ENCODE measurements at regions not wholly inside any gene's neighbourhood (a gene's known extent, or its start where the extent isn't known, plus 50 kb on each side); places are given as distances from the start of the nearest gene placed in this dataset.

DNA sequence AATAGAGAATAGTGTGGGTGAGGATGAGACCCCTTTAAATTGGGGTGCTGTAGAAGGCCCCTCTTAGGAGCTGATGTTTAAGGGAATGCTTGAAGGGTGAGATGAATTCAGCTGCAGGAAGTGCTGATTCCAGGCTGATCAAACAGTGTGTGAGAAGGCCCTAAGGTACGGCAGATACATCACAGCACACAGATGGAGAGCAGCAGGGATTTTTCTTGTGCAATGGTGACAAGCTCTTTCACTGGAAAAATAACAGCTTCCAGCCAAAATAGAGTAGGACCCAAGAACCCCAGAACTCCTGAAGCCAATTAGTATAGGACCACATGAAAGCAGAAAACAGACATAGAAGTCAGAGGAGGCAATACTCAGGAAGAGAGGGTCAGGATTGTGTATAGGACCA lies 296.9 kb downstream of the ADRA2A start:
- Histone ChIP-seq H2AFZ (ENCODE audit: insufficient read depth, low read depth, low read length, poor library complexity, severe bottlenecking) (no peak overlapping the region), H3K27me3 (replicated peaks in 1 of 4; ENCODE audit: control extremely low read depth in 1 of 4, control insufficient read depth in 3 of 4, insufficient read depth in 4 of 4, low read length in 3 of 4) (peaks cover 0 to 4% (median 1%) of the 10 kb centered on the region in 4 experiments), H4K20me1 (ENCODE audit: control insufficient read depth, insufficient read depth, low read length, poor library complexity, severe bottlenecking) (no peaks in the 10 kb centered on the region), H3K9me3 (ENCODE audit: control extremely low read depth in 1 of 3, control insufficient read depth in 2 of 3, insufficient read depth in 1 of 3, low read length in 2 of 3) (no peaks in the 10 kb centered on the region), H3K4me1 (ENCODE audit: control insufficient read depth in 2 of 2, insufficient read depth in 2 of 2, low read length in 2 of 2) (no peaks in the 10 kb centered on the region), H3K27ac (ENCODE audit: low read length in 2 of 2) (no peak overlapping the region), H3K4me2 (replicated peaks; ENCODE audit: low read depth, low read length, poor library complexity, severe bottlenecking) (no peak overlapping the region), H3K9ac (ENCODE audit: low read length) (no peak overlapping the region), H3K4me3 (ENCODE audit: control extremely low read depth in 1 of 5, extremely low read depth in 1 of 5, insufficient read depth in 1 of 5, low read depth in 2 of 5, low read length in 4 of 5) (no peak overlapping the region), H3K79me2 (ENCODE audit: control insufficient read depth, insufficient read depth, low read length) (no peaks in the 10 kb centered on the region), H3K36me3 (replicated peaks in 1 of 2; ENCODE audit: control extremely low read depth in 1 of 2, control insufficient read depth in 1 of 2, extremely low read depth in 1 of 2, insufficient read depth in 2 of 2, low read length in 1 of 2) (no peaks in the 10 kb centered on the region)
- CTCF ChIA-PET, result no interaction called here
- H3K27ac Mint-ChIP-seq, result no peak overlapping the region
- no peak overlapping the region for H3K4me3 Mint-ChIP-seq
- POLR2A ChIA-PET, result no interaction called here
- H3K27me3 Mint-ChIP-seq, result peaks cover 10% of the 10 kb centered on the region
- no peaks in the 10 kb centered on the region for H3K4me1 Mint-ChIP-seq
- no peak for ATAC-seq (ENCODE audit: low read depth)
- no peaks in the 10 kb centered on the region for H3K9me3 Mint-ChIP-seq (ENCODE audit: insufficient read depth)
- no peak for DNase-seq
- TF ChIP-seq EZH2 (IDR thresholded peaks at IDR 0.05; ENCODE audit: borderline replicate concordance, insufficient read depth, low read depth, low read length, poor library complexity, severe bottlenecking) (no peak), CTCF (IDR thresholded peaks at IDR 0.05) (no peak)
- 60% methylated on average over 1 of the region's 1 CpG for WGBS (ENCODE audit: insufficient coverage)
- intact Hi-C loops (cut with micrococcal nuclease), result no loop called here

GRCh38 chr10:111379534-111380187 lies 302.8 kb downstream of the ADRA2A start:
- Mint-ChIP-seq H3K4me3 (no peak overlapping the region), H3K9me3 (ENCODE audit: insufficient read depth) (no peaks in the 10 kb centered on the region), H3K27me3 (peaks cover 17% of the 10 kb centered on the region), H3K27ac (no peak overlapping the region), H3K4me1 (no peaks in the 10 kb centered on the region)
- intact Hi-C loops (cut with micrococcal nuclease), result no loop called here
- Histone ChIP-seq H3K27me3 (replicated peaks in 1 of 4; ENCODE audit: control extremely low read depth in 1 of 4, control insufficient read depth in 3 of 4, insufficient read depth in 4 of 4, low read length in 3 of 4) (peaks cover 0 to under 1% (median 0%) of the 10 kb centered on the region in 4 experiments), H3K4me1 (ENCODE audit: control insufficient read depth in 2 of 2, insufficient read depth in 2 of 2, low read length in 2 of 2) (no peaks in the 10 kb centered on the region), H3K9ac (ENCODE audit: low read length) (no peak overlapping the region), H3K27ac (ENCODE audit: low read length in 2 of 2) (no peak overlapping the region), H4K20me1 (ENCODE audit: control insufficient read depth, insufficient read depth, low read length, poor library complexity, severe bottlenecking) (no peaks in the 10 kb centered on the region), H3K79me2 (ENCODE audit: control insufficient read depth, insufficient read depth, low read length) (no peaks in the 10 kb centered on the region), H3K36me3 (replicated peaks in 1 of 2; ENCODE audit: control extremely low read depth in 1 of 2, control insufficient read depth in 1 of 2, extremely low read depth in 1 of 2, insufficient read depth in 2 of 2, low read length in 1 of 2) (no peaks in the 10 kb centered on the region), H3K4me2 (replicated peaks; ENCODE audit: low read depth, low read length, poor library complexity, severe bottlenecking) (no peak overlapping the region), H3K9me3 (ENCODE audit: control extremely low read depth in 1 of 3, control insufficient read depth in 2 of 3, insufficient read depth in 1 of 3, low read length in 2 of 3) (peaks cover 0 to 3% (median 0%) of the 10 kb centered on the region in 3 donors), H3K4me3 (ENCODE audit: control extremely low read depth in 1 of 5, extremely low read depth in 1 of 5, insufficient read depth in 1 of 5, low read depth in 2 of 5, low read length in 4 of 5) (no peak overlapping the region), H2AFZ (ENCODE audit: insufficient read depth, low read depth, low read length, poor library complexity, severe bottlenecking) (no peak overlapping the region)
- ATAC-seq (ENCODE audit: low read depth) (no peak), DNase-seq (no peak)
- POLR2A ChIA-PET, result no interaction called here
- TF ChIP-seq EZH2 (IDR thresholded peaks at IDR 0.05; ENCODE audit: borderline replicate concordance, insufficient read depth, low read depth, low read length, poor library complexity, severe bottlenecking) (no peak), CTCF (IDR thresholded peaks at IDR 0.05) (no peak)
- 88% methylated on average over 1 of the region's 2 CpGs for WGBS (ENCODE audit: insufficient coverage)
- CTCF ChIA-PET, result interaction anchor here (1.2 kb wide), 1 partner anchor 17 kb away, joined by 3 read pairs; no protein-coding TSS in a partner anchor
